Endothelial cell of umbilical vein (primary cell): ENCODE measurements at regions not wholly inside any gene's neighbourhood (a gene's known extent, or its start where the extent isn't known, plus 50 kb on each side); places are given as distances from the start of the nearest gene placed in this dataset.

ENCODE experiments used
- BruUV-seq: library from RNA; stranded (reverse); fragments of 400-500 nt; replicated peaks from 2 replicates; lab custom pipeline; 2021; lab: Mats Ljungman, UMichigan
- CTCF ChIA-PET: fragments of 300-600, 350-600 bp; sonication (Branson Sonifier 250); formaldehyde crosslinking; loops from one replicate; lab custom pipeline; 2021; ENCODE audit warnings: antibody characterized with exemption, inconsistent platforms; lab: Charles Lee
- POLR2A ChIA-PET: fragments of 300-600, 350-600 bp; sonication (Branson Sonifier 250); formaldehyde crosslinking; loops from one replicate; lab custom pipeline; 2021; ENCODE audit warnings: antibody characterized with exemption, inconsistent platforms; lab: Charles Lee
- DNase-seq: peaks from one replicate; pipeline ENCODE4 v3.0.0-alpha.2; 2011; ENCODE audit warnings: low read depth, low spot score
- FAIRE-seq: peaks from 2 replicates; lab custom pipeline; 2011; peaks lifted over from hg19 to GRCh38; lab: Jason Lieb, UNC
- H2AFZ ChIP-seq: 2 replicates; pipeline ENCODE4 v1.6.0; 2012; ENCODE audit warnings: low read depth, low read length, control low read depth, inconsistent platforms
- H3K27ac ChIP-seq: 2 replicates; pipeline ENCODE4 v1.5.1; 2011; ENCODE audit warnings: low read depth, mild to moderate bottlenecking, control low read depth, low read length, moderate library complexity; ENCODE audit not compliant: insufficient read depth
- H3K27me3 ChIP-seq, 2 experiments: 2 replicates each; pipeline versions ENCODE4 v1.6.0 to v1.6.1; 2011; ENCODE audit warnings: low read length in 2 of 2, mixed read lengths in 1 of 2; ENCODE audit not compliant: control insufficient read depth in 2 of 2, insufficient read depth in 2 of 2
- H3K36me3 ChIP-seq, 2 experiments: 2 replicates in 1 of 2; 3 replicates in 1 of 2; pipeline ENCODE4 v1.5.1; 2011; ENCODE audit warnings: low read length in 2 of 2, mild to moderate bottlenecking in 1 of 2, moderate library complexity in 1 of 2; ENCODE audit not compliant: control insufficient read depth in 2 of 2, insufficient read depth in 2 of 2; ENCODE audit errors: extremely low read depth in 1 of 2
- H3K4me1 ChIP-seq: 3 replicates; pipeline ENCODE4 v1.5.1; 2011; ENCODE audit warnings: mild to moderate bottlenecking, low read length; ENCODE audit not compliant: control insufficient read depth, insufficient read depth; ENCODE audit errors: extremely low read depth
- H3K4me2 ChIP-seq: 2 replicates; pipeline ENCODE4 v1.6.1; 2011; ENCODE audit warnings: low read length, control low read depth, mixed read lengths; ENCODE audit not compliant: insufficient read depth
- H3K4me3 ChIP-seq, 3 experiments: fragments of 200-600 bp in 1 of 3; sonication (generic), shearing (Covaris generic) in 1 of 3; replicated peaks in 1 of 3; 2 replicates each; pipeline ENCODE4 v1.5.1; 2011 to 2016; ENCODE audit warnings: control low read depth in 3 of 3, low read length in 3 of 3, mild to moderate bottlenecking in 2 of 3, inconsistent platforms in 1 of 3, low read depth in 1 of 3, moderate library complexity in 1 of 3; ENCODE audit not compliant: insufficient read depth in 1 of 3
- H3K79me2 ChIP-seq: 2 replicates; pipeline ENCODE4 v1.6.0; 2012; ENCODE audit warnings: low read length, inconsistent platforms; ENCODE audit not compliant: control insufficient read depth, insufficient read depth
- H3K9ac ChIP-seq: replicated peaks from 2 replicates; pipeline ENCODE3; 2011; ENCODE audit warnings: low read length, control low read depth; ENCODE audit not compliant: insufficient read depth; ENCODE audit errors: extremely low read depth
- H3K9me1 ChIP-seq: replicated peaks from 3 replicates; pipeline ENCODE4 v1.6.0; 2011; ENCODE audit warnings: mild to moderate bottlenecking, low read length; ENCODE audit not compliant: control insufficient read depth, insufficient read depth; ENCODE audit errors: extremely low read depth
- H3K9me3 ChIP-seq: replicated peaks from 2 replicates; pipeline ENCODE4 v1.5.1; 2012; ENCODE audit warnings: low read length, inconsistent platforms; ENCODE audit not compliant: control insufficient read depth, insufficient read depth
- H4K20me1 ChIP-seq: replicated peaks from 2 replicates; pipeline ENCODE3; 2011; ENCODE audit warnings: mild to moderate bottlenecking, low read length; ENCODE audit not compliant: control insufficient read depth, insufficient read depth; ENCODE audit errors: extremely low read depth
- EZH2 ChIP-seq: IDR thresholded peaks from 2 replicates; pipeline ENCODE4 v1.6.1; 2012; ENCODE audit warnings: borderline replicate concordance, low read depth, mild to moderate bottlenecking, moderate library complexity, low read length, inconsistent platforms; ENCODE audit not compliant: severe bottlenecking
- GATA2 ChIP-seq: IDR thresholded peaks from 2 replicates; pipeline ENCODE4 v1.7.0; 2011; ENCODE audit warnings: low read depth, mild to moderate bottlenecking, moderate library complexity, mixed read lengths, low read length; ENCODE audit not compliant: insufficient read length, insufficient read depth
- JUN ChIP-seq: IDR thresholded peaks from 2 replicates; pipeline ENCODE4 v1.6.1; 2011; ENCODE audit warnings: borderline replicate concordance, low read depth; ENCODE audit not compliant: insufficient read length, insufficient read depth
- MYC ChIP-seq: IDR thresholded peaks from one replicate; pipeline ENCODE4 v1.6.1; 2011; ENCODE audit warnings: mild to moderate bottlenecking, low read depth, low read length
- POLR2A ChIP-seq: IDR thresholded peaks from 2 replicates; pipeline ENCODE4 v1.6.1; 2012; ENCODE audit warnings: low read depth, mild to moderate bottlenecking, control low read depth, low read length
- dilution Hi-C: fragments of 300-500 bp; cut with MboI; formaldehyde crosslinking; loops from one replicate; pipeline ENCODE4 v1.15.0; 2019; ENCODE audit warnings: low sequenced_read_pairs; ENCODE audit not compliant: extremely low pct_ligation_motif_present
- intact Hi-C: fragments of 100-400 bp; cut with micrococcal nuclease; formaldehyde crosslinking; loops from one replicate; pipeline ENCODE4 v1.10.0; 2022
- TF ChIP-seq, protein P1 (sequence below): IDR thresholded peaks from 2 replicates; pipeline ENCODE4 v1.6.1; 2011; ENCODE audit not compliant: insufficient read depth, insufficient read length

GRCh38 chr4:124092541-124092984 is 620.0 kb downstream of the ANKRD50 start:
- intact Hi-C loops (no loop called here), dilution Hi-C loops (no loop called here)
- no peaks in the 10 kb centered on the region for H3K27me3 ChIP-seq
- no peaks in the 10 kb centered on the region for H3K4me1 ChIP-seq
- no peaks in the 10 kb centered on the region for H3K9me1 ChIP-seq
- H3K9me3 ChIP-seq = no peaks in the 10 kb centered on the region
- no peak for FAIRE-seq
- DNase-seq = no peak
- no peaks in the 10 kb centered on the region for H3K36me3 ChIP-seq
- H3K79me2 ChIP-seq = no peaks in the 10 kb centered on the region
- no peaks in the 10 kb centered on the region for H4K20me1 ChIP-seq
- H3K27ac ChIP-seq = no peak overlapping the region
- POLR2A ChIA-PET = no interaction called here
- TF ChIP-seq, protein P1, sequence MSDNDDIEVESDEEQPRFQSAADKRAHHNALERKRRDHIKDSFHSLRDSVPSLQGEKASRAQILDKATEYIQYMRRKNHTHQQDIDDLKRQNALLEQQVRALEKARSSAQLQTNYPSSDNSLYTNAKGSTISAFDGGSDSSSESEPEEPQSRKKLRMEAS = no peak
- H3K9ac ChIP-seq = no peak overlapping the region
- CTCF ChIA-PET = no interaction called here
- no peak overlapping the region for H2AFZ ChIP-seq
- no peak overlapping the region for H3K4me3 ChIP-seq
- H3K4me2 ChIP-seq = no peak overlapping the region
- BruUV-seq = no TSS peak

DNA sequence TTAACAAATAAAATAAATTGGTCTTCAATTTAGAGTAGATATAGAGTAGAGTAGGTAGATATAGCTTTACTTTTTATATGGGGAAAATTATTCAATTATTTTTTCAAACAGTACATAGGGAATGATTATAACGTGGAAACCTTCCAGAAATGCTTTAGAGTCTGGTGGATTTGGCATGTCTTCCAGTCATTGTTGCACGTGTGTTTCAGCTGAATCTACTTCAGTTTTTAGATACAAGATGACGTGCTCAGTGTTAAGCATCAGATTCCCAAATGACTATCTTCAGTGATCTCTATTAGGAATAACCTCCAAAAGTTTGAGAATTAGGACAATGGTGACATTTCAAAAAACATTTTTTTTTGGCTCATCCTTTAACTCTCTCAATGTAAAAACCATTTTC is 616.9 kb downstream of the ANKRD50 start:
- Histone ChIP-seq H3K9me3 (no peaks in the 10 kb centered on the region), H3K27me3 (no peaks in the 10 kb centered on the region), H3K4me2 (no peak overlapping the region), H3K9me1 (no peaks in the 10 kb centered on the region), H4K20me1 (no peaks in the 10 kb centered on the region), H3K27ac (no peak overlapping the region), H3K9ac (no peak overlapping the region), H2AFZ (no peak overlapping the region), H3K4me1 (no peaks in the 10 kb centered on the region), H3K4me3 (no peak overlapping the region), H3K79me2 (no peaks in the 10 kb centered on the region), H3K36me3 (no peaks in the 10 kb centered on the region)
- intact Hi-C loops (no loop called here), dilution Hi-C loops (no loop called here)
- CTCF ChIA-PET = interaction anchor here (0.6 kb wide), 1 partner anchor 344 kb away, joined by 3 read pairs; no protein-coding TSS in a partner anchor
- TF ChIP-seq GATA2 (no peak), JUN (no peak), MYC (no peak), POLR2A (no peak), EZH2 (no peak)
- TF ChIP-seq, protein P1 = no peak
- POLR2A ChIA-PET = no interaction called here
- FAIRE-seq (no peak), DNase-seq (no peak)
- no TSS peak for BruUV-seq
